PC-9 (cell line): ENCODE measurements at regions not wholly inside any gene's neighbourhood (a gene's known extent, or its start where the extent isn't known, plus 50 kb on each side); places are given as distances from the start of the nearest gene placed in this dataset.

ENCODE experiments used
- CTCF ChIP-seq: fragments of 200-600 bp; sonication (generic); conservative IDR thresholded peaks from 2 replicates; pipeline ENCODE4 v1.6.1; 2017; ENCODE audit warnings: mixed run types, antibody characterized with exemption, mild to moderate bottlenecking, moderate library complexity
- EZH2 ChIP-seq: fragments of 200-600 bp; sonication (generic); IDR thresholded peaks from 2 replicates; pipeline ENCODE4 v1.8.0; 2017; ENCODE audit warnings: antibody characterized with exemption, low read depth

DNA sequence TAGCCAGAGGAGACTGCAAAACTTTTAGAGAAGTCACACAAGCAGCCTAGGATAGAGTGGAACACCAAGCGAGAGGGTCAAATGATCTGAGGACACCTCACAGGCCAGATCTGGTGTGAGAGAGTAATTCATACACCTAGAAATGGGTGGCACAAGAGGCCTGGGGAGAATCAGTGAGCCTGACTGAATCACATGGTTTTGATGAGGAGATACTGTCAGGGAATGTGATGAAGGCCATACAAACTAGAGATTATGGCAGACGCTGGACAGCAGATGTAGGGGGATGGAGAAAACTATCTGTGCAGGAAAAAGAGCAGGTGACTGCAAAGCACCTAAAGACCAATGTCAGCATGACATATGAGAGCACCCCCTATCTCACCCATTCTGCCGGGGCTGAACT lies 105.0 kb upstream of the TTC14 start:
- TF ChIP-seq EZH2 (no peak), CTCF (no peak)
